ENCODE measurements at regions not wholly inside any gene's neighbourhood (a gene's known extent, or its start where the extent isn't known, plus 50 kb on each side); places are given as distances from the start of the nearest gene placed in this dataset.

- TF ChIP-seq, protein P1, sequence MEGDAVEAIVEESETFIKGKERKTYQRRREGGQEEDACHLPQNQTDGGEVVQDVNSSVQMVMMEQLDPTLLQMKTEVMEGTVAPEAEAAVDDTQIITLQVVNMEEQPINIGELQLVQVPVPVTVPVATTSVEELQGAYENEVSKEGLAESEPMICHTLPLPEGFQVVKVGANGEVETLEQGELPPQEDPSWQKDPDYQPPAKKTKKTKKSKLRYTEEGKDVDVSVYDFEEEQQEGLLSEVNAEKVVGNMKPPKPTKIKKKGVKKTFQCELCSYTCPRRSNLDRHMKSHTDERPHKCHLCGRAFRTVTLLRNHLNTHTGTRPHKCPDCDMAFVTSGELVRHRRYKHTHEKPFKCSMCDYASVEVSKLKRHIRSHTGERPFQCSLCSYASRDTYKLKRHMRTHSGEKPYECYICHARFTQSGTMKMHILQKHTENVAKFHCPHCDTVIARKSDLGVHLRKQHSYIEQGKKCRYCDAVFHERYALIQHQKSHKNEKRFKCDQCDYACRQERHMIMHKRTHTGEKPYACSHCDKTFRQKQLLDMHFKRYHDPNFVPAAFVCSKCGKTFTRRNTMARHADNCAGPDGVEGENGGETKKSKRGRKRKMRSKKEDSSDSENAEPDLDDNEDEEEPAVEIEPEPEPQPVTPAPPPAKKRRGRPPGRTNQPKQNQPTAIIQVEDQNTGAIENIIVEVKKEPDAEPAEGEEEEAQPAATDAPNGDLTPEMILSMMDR (IDR thresholded peaks at IDR 0.05; ENCODE audit: insufficient read depth, low read length, poor library complexity, severe bottlenecking), result no peak
- TF ChIP-seq EZH2phosphoT487 (conservative IDR thresholded peaks at IDR 0.05; ENCODE audit: low read length), result no peak
These were observed 122.6 kb downstream of the EDN3 start for GRCh38 chr20:59422872-59423544.

Data from SU-DHL-6 (cell line).